Adrenal gland (tissue), 5 donors: ENCODE measurements at regions not wholly inside any gene's neighbourhood (a gene's known extent, or its start where the extent isn't known, plus 50 kb on each side); places are given as distances from the start of the nearest gene placed in this dataset.

Experiments
- CTCF ChIP-seq, 6 experiments: fragments of 450-650 bp in 4 of 6; fragments of 200-600 bp in 2 of 6; sonication (generic) in 1 of 6; IDR thresholded peaks; 1 replicate in 5 of 6; 2 replicates in 1 of 6; pipeline versions ENCODE4 v1.5.1 to v1.8.0; 2016 to 2021; ENCODE audit warnings: antibody characterized with exemption in 6 of 6, mild to moderate bottlenecking in 2 of 6, moderate library complexity in 1 of 6
- POLR2A ChIP-seq, 2 donors: fragments of 450-650 bp; IDR thresholded peaks; one replicate each; pipeline ENCODE4 v1.6.1; 2017; ENCODE audit warnings: antibody characterized with exemption in 2 of 2, mild to moderate bottlenecking in 2 of 2, moderate library complexity in 1 of 2
- donor health status: DM: no; HTN: no; CAD: no.

GRCh38 chr1:199335496-199335895 is 692.0 kb upstream of the NR5A2 start:
- TF ChIP-seq CTCF (IDR thresholded peaks at IDR 0.05) = no peak
- no peak for TF ChIP-seq POLR2A (IDR thresholded peaks at IDR 0.05)
